Cerebellar cortex (tissue), 1 donor: ENCODE measurements at regions not wholly inside any gene's neighbourhood (a gene's known extent, or its start where the extent isn't known, plus 50 kb on each side); places are given as distances from the start of the nearest gene placed in this dataset.
"Not testable (repeated sequence)": the region's sequence is repeated elsewhere in the genome, so short reads cannot be mapped to it uniquely, and the experiment has no call there.

Source experiments
- DNase-seq: peaks from one replicate; pipeline ENCODE4 v3.0.0-alpha.2; 2015; ENCODE audit warnings: low spot score

DNA sequence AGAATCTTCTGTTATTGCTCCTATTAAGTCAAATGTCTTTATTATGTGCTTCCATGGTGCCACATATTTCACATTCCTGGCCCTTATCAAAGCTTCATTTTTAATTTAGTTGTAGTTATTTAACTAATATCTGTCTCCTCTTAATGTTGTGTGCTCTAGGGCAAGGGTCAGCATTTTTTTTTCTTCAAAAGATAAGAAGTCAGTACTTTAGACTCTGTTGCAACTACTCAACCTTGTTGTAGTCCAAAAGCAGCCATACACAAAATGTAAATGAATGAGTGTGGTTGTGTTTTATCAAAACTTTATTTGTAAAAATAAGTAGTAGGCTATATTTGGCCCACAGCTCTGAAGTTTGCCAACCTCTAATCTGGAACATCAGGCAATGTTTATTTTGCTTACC, 394.7 kb upstream of the CBLB start:
- no peak for DNase-seq

DNA sequence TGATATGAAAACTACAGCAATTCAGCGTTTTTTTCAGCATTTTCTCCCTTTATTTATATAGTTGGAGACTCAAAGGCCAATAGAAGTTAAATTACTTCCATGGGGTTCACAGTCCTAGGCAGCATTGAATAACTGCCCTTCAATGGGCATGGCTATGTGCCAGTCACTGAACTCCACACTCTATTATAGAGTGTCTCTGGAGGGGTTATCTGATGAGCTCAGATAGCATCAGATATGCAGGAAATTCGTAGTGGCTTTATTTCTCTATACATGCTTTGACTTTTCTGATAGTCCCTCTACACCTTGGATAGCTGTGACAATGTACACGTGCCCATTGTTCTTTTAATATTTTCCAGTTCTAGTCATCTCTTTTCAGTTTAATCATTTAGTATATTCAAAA, 396.9 kb upstream of the CBLB start:
- no peak for DNase-seq

DNA sequence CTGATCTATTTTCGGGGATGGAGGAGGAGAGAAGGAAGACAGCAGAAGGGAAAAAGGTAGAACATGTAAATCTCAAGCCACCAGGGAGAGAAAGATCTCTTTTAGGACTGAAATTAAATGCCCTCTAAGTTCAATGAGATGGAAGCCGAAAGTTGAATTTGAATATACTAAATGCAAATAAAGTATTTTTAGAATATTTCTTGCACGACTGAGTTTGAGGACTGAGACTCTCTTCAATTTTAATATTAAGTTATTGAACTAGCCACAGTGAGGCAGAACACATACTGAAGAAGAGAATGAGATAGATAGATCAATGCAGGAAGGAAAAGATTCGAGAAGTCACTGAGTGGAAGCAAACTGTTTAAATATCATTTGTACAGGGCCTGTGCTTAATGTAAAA, 399.9 kb upstream of the CBLB start:
- DNase-seq = no peak

DNA sequence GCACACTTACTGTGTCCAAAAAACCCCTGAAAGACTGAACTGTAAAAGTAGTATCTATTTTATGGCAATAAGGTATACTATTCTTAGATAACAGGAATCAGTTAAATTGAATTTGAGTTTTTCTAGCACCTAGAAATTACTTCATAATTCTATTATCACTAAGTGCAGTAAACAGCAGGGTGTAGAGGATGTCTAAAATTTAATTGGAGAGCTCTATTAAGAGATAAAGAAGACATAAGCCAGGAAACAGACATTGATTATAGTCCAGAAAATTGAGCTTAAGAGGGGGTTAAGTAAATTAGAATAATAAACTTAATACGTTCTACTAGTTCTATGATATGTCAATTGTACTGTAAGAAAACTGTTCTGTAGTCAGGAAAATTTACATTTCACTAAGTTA, 403.5 kb upstream of the CBLB start:
- no peak for DNase-seq

DNA sequence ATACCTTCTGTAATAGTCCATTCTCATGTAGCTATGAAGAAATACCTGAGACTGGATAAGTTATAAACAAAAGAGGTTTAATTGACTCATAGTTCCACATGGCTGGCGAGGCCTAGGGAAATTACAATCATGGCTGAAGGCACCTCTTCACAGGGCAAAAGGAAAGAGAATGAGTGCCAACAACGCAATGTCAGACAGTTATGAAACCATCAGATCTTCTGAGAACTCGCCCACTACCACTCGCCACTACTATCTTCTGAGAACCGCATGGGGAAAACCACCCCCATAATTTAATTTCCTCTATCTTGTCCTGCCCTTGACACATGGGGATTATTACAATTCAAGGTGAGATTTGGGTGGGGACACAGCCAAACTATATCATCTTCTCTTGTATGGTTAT, 406.8 kb upstream of the CBLB start:
- no peak for DNase-seq

DNA sequence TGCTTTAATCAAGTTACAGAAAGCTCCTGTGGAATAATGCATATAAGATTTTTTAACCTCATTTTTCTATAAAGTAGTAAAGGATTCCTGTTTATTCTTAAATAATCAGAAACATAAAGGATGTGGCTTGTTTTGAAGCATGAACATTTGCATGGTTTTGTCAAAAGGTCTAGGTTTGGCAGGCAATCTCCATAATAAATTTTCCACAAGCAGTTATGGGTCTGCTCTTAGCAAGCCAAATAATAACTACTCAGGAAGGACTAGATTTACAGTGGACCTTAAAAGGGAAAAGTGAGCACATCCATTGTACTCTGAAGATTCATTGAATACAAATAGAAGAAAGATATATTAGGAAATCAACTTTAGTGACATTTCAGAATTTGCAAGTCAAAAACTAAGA, 407.3 kb upstream of the CBLB start:
- DNase-seq = no peak

DNA sequence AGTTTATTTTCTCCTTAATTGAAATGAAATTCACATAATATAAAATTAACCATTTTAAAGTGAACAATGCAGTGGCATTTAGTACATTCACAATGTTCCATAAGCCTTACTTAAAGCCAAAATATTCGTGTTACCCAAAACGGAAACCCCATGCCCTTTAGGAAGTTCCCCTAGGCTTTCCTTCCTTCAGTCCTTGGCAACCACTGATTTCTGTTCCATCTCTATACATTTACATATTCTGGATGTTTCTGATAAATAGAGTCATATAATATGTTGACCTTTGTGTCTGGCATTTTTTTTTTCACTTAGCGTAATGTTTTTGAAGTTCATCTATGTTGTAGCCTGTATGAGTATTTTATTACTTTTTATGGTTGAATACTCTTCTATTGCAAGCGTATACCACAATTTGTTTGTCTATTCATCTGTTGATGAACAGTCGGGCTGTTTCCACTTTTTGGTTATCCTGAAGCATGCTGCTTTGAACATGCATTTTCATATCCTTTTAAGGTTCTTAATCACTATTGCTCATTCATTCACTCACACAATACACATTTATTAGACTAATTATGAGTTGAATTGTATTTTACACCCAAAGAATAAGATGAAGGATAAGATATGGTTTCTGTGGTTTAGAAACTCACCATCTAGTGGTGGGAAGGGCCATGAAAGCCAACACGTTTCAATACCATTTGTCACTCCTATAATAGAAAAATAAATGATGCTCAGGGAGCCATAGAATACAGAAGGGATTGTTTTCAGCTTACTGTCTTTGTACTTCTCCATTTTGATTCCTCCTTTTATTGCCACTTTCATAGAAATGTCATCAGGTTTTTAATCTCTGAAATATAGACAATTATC, 408.2 kb upstream of the CBLB start:
- DNase-seq = no peak

DNA sequence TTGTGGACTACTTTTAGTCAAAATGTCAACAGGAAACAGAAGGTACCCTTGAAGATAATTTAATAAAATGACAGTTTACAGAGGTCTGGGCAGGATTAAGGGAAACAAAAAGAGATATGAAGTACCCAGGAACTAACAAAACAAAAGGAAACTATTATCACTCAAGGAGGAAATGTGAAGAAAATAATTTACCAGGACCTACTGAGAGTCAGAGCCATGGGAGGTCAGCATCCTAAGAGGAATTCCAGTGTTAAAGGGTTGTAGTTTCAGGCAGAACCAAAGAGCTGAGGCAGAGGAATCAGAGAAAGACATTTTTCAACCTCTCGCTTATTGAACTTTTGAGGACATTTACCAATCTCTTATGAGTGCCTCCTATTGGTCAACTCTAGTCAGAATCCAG, 408.9 kb upstream of the CBLB start:
- DNase-seq = no peak

DNA sequence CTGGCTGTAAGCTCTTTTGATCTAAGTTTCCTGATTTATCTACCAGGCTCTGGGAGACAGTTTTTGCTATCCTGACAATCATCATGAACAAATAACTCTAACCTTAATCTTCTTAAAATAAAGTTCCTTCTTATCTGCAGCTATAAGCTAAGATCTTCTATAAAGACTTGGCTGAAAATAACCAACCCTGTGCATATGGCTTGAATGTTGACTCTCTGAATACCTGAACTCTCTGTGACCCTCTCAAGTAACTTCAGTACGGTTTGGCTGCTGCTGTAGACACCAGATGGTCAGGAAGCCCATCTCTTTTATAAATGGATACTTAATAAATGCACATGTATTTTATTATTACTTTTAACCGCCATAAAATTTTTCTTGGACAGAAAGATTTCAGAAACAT, 412.4 kb upstream of the CBLB start:
- no peak for DNase-seq

DNA sequence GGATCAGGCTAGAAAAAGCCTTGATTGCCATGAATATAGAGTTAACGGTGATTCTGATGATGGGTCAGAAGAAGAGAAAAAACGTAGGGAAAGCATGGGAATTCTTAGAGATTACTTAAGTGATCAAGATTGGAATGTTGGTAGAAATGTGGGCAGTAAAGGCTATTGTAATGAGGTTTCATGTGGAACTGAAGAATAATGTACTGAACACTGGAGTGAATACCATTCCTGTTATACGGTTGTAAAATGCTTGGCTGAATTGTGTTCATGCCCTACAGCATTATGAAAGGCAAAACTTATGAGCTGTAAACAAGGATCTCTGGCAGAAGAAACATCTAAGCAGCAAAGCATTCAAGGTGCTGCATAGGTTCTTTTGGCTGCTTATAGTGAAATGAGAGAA, 414.1 kb upstream of the CBLB start:
- no peak for DNase-seq

DNA sequence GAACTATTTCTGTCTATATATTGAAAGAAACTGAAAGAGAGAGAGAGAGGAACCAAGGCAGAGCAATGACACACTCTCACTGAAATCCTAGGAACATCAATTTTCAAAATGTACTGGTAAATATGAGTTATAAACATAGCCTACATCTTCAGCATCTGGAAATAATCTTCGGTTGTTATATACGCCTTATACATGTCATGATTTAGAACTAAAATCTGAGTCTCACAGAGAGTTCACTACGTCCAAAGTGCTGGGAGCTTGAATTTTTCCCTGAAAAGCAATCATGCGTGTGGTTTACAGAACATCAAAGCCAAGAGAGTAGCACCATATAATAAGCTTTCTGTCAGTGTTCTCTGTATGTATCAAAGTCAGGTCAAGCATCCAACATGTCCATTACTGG, 420.0 kb upstream of the CBLB start:
- no peak for DNase-seq

DNA sequence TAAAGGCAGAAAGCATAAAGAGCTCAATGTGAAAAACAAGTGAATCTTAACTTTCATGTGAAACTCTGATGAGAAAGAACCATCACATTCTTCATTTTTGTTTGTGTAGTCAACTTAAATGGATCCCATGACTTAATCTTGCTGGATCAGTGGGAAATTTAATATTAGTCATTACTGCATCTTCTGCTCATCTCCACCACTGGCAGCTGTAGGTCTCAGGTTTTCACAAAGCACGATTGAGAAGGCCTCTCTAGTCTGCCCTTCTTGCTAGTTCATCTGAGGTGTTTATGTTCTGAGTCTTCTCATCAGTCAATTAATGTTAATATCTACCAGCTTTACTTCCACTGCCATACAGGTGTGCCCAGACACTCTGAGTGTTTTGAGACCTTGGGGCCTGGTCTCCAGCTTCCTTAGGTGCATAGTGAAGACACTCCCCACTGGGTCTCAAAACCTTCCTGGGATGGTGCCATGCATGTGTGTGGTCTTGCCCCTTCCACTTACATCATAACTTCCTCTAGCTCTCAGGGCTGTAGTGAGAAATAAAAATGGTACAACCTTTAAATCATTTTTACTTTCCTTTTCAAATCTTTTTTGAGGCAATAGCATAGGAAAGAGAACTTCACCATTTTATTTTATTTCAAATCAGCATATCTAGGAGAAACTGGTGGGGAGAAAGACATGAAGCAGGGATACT, 421.6 kb upstream of the CBLB start:
- no peak for DNase-seq

DNA sequence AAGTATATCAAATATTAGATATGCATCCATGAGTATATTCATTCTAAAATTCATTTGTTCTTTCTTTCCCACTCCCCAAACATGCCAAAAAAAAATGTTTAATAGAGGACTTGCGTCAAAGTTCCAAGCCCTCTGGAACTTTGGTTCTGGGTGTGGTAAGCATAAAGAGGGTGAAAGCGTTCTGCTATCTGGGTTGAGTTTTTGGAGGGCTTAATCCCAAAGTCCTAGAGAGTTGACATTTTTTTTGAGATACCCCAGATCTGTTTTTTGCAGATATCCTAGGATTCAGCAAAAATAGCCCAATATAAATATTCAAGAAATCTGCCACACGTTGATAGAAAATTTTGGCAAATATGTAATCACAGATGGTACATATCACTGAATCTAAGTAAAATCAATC, 424.3 kb upstream of the CBLB start:
- DNase-seq = no peak

DNA sequence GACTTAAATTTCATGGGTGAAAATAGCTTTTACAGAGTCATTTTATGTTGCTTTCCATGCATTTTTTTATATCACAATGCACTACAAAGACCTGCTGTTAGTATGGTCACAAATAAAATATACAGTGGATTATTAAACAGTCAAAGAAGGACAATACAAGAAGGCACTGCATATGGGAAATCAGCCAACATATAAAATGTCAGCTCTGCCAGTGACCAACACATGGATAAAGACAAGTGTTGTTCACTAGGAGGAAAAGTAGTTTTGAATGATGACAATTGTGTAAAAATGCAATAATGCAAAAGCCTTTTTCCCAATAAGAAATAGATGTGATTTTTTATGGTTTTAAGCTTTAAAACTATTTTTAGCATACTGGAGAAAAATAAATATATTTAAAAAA, 425.3 kb upstream of the CBLB start:
- no peak for DNase-seq

DNA sequence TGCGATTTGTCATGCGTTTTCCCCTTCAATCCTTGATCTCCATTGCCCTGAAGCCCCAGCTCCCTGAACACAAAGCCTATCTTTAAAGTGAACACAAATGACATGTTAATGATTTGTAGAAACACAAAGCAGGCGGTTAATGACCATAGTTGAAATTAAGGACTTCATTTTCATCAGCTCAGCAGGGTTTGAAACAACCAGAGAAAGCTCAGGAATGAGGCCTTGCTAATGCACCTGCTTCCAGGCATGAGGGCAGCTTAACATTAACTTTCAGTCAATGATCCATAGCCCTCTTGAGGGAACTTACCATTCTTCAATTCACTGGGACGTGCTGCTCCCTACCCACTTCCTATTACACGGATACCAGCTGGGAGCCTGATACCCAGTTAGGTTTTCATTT, 427.2 kb upstream of the CBLB start:
- DNase-seq = no peak

DNA sequence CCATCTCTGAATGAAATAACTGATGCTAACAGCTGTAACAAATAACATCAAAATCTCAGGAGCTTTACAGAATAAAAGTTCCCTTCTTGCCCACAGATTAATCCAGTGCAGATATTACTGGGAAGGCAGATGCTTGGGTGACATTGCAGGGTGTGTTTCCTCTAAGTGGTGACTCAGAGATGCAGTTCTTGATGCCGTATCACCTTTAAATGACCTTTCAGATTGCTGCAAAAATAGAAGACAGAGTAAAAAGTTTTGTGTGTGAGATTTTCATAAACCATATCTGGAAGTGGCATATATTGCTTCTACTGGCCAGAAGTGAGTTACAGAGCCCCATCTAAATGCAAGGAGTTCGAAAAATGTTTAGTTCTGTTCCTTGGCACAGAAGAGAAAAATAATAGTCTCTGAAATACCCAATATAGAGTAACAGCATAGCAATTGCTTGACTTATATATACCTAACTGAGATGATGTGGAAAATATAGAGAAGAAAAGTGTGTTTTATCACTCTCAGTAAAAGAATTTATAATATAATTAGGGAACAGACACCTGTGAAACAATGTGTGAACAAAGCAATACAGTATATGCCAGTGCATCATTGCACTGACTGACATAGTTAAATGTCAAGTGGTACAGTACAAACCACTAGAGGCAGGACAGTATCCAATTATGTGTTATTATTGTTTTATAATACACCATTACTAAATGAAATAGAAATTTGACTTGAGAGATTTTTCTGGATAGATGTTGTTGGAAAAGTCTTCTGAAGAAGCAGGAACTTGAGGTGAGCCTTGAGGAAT, 430.7 kb upstream of the CBLB start:
- DNase-seq = no peak

DNA sequence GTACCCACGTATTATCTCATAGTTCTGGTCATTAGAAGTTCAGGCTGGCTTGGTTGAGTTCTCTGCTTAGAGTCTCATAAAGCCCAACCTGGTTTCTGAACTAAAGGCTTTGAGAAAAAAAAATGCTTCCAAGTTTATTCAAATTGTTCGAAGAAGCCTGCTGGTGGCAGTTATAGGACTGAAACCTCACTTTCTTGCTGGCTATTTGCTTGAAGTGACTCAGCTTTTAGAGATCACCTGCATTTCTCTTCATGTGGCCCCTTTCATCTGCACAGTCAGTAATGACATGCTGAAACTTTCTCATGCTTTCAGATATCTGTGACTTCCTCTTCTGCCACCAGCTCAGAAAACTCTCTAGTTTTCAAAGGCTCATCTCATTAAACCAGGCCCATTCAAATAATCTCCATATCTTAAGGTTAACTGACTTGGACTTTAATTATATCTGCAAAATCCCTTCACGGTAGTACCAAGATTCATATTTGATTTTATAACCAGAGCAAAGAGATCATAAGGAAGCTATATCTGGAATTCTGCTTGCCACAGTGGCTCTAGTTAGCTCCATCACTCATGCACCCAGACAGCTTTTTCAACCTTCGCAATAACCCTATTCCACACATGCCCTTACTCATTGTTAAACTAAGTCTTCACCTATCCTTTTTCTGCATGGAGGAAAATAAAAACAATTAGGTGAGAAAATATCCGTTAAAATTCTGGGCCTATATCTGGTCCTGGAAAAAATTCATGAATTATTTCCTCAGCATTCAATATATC, 433.8 kb upstream of the CBLB start:
- no peak for DNase-seq

DNA sequence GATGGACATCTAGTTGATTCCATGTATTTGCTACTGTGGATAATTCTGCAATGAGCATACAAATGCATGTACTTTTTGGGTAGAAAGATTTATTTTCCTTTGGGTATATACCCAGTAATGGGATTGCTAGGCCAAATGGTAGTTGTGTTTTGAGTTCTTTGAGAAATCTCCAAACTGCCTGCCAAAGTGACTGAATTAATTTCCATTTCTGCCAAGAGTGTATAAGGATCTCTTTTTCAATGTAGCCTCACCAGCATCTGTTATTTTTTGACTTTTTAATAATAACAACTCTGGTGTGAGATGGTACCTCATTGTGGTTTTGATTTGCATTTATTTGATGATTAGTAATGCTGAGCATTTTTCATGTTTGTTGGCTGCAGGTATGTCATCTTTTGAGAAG, 435.0 kb upstream of the CBLB start:
- no peak for DNase-seq

DNA sequence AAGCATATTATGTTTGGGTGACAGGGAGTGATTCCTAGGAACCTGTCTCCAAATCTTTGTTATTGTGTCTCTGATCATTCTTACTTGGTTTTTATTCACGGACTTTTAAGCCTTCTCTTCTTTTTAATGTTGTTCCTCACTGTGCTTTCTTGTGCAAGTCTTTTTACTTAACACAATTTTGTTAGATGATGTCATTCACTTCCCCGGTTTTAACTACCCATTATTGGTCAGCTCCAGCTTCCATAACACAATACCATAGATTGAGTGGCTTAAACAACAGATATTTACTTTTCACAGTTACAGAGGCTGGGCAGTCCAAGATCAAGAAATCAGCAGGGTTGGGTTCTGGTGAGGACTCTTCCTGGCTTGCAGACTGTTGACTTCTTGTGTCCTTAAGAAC, 436.3 kb upstream of the CBLB start:
- DNase-seq = no peak

DNA sequence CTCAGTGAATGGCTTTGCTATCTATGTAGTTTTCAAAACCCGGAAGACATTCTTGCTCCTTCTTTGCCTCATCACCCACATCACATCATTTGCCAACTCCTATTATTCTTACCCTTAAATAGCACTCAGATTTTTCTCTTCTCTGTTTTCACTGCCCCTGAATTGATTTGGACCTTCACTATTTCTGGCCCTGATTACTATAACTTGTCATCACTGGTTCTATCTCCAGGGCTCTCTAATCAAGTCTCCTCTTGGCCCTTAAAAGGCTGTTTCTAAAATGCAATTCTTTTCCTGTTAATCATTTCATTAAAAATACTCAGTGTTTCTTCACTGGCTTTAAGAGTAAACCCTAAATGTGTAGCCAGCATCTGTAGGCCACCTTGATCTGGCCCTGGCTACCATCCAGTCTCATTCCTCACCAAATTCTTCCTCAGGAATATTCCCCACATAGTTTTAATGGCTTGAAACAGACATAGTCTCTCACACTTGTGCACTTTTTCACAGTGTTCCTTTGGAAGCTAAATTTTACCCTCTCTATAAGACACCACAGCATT, 437.1 kb upstream of the CBLB start:
- DNase-seq = no peak

DNA sequence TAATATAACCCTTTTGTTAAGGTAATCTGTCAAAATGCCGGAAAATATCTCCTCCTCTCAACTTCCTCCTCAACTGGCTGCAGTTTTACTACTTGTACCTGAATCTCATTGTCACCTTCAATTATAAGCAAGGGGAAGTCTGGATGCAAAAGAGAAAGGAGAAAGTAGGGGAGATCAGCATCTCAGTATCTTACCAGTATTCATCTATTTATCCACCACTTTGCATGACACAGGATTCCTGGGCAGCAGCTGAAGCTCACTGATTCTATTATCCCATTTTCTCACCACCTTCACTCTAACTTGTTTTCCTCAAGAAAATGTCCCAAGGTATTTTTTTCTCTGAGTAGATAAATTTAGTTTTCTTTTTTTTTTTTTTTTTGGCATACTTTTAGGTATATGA, 440.5 kb upstream of the CBLB start:
- no peak for DNase-seq

DNA sequence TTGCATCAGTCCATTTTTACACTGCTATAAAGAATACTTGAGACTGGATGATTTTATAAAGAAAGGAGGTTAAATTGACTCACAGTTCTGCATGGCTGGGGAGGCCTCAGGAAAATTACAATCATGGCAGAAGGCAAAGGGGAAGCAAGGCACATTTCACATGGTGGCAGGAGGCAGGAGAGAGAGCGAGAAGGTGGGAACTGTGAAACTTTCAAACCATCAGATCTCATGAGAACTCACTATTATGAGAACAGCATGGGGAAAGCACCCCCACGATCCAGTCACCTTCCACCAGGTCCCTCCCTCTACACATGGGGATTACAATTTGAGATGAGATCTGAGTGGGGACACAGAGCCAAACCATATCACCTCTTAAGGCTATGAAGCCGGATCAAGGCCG, 441.0 kb upstream of the CBLB start:
- DNase-seq = not testable (repeated sequence)
